ENCODE measurements at regions not wholly inside any gene's neighbourhood (a gene's known extent, or its start where the extent isn't known, plus 50 kb on each side); places are given as distances from the start of the nearest gene placed in this dataset.
"Not testable (repeated sequence)": the region's sequence is repeated elsewhere in the genome, so short reads cannot be mapped to it uniquely, and the experiment has no call there.

GRCh38 chr15:77925101-77925500, 152.4 kb downstream of the TBC1D2B start:
- not testable (repeated sequence) for DNase-seq (ENCODE audit: low read depth in 2 of 2); H3K4me3 ChIP-seq (replicated peaks in 1 of 2; ENCODE audit: low read depth in 2 of 2, low read length in 2 of 2)

- H3K4me3 ChIP-seq (replicated peaks in 1 of 2; ENCODE audit: low read depth in 2 of 2, low read length in 2 of 2) = no peak overlapping the region
- DNase-seq (ENCODE audit: low read depth in 2 of 2) = no peak
- TF ChIP-seq CTCF (IDR thresholded peaks at IDR 0.05; ENCODE audit: low read depth, low read length) = no peak
Measured at GRCh38 chr15:77921664-77922063, 155.8 kb downstream of the TBC1D2B start.

- H3K4me3 ChIP-seq (replicated peaks in 1 of 2; ENCODE audit: low read depth in 2 of 2, low read length in 2 of 2); DNase-seq (ENCODE audit: low read depth in 2 of 2): not testable (repeated sequence)
Measured at GRCh38 chr15:77916966-77917635, 160.4 kb downstream of the TBC1D2B start.

GRCh38 chr15:77915961-77916330, 161.6 kb downstream of the TBC1D2B start:
- not testable (repeated sequence) for H3K4me3 ChIP-seq (replicated peaks in 1 of 2; ENCODE audit: low read depth in 2 of 2, low read length in 2 of 2); DNase-seq (ENCODE audit: low read depth in 2 of 2)

GRCh38 chr15:77915261-77915960, 162.1 kb downstream of the TBC1D2B start:
- TF ChIP-seq CTCF (IDR thresholded peaks at IDR 0.05; ENCODE audit: low read depth, low read length) = no peak
- DNase-seq (ENCODE audit: low read depth in 2 of 2) = no peak
- no peak overlapping the region for H3K4me3 ChIP-seq (replicated peaks in 1 of 2; ENCODE audit: low read depth in 2 of 2, low read length in 2 of 2)

GRCh38 chr15:77914531-77914930, 163.0 kb downstream of the TBC1D2B start:
- H3K4me3 ChIP-seq (replicated peaks in 1 of 2; ENCODE audit: low read depth in 2 of 2, low read length in 2 of 2); DNase-seq (ENCODE audit: low read depth in 2 of 2): not testable (repeated sequence)

- peak overlapping the region; percentile 35 to 39 for H3K4me3 ChIP-seq (replicated peaks in 1 of 2; ENCODE audit: low read depth in 2 of 2, low read length in 2 of 2)
- peak; percentile 80 to 84 for DNase-seq (ENCODE audit: low read depth in 2 of 2)
- TF ChIP-seq CTCF (IDR thresholded peaks at IDR 0.05; ENCODE audit: low read depth, low read length) = peak; percentile 45
Measured at GRCh38 chr15:77910030-77910911, 167.2 kb downstream of the TBC1D2B start.

- DNase-seq (ENCODE audit: low read depth in 2 of 2) = no peak
- no peak for TF ChIP-seq CTCF (IDR thresholded peaks at IDR 0.05; ENCODE audit: low read depth, low read length)
- H3K4me3 ChIP-seq (replicated peaks in 1 of 2; ENCODE audit: low read depth in 2 of 2, low read length in 2 of 2) = no peak overlapping the region
Measured at GRCh38 chr15:77909182-77909940, 168.2 kb downstream of the TBC1D2B start.

GRCh38 chr15:77908752-77909111, 168.8 kb downstream of the TBC1D2B start:
- not testable (repeated sequence) for DNase-seq (ENCODE audit: low read depth in 2 of 2); H3K4me3 ChIP-seq (replicated peaks in 1 of 2; ENCODE audit: low read depth in 2 of 2, low read length in 2 of 2)

Measured in cardiac fibroblast (primary cell).